Ishikawa (cell line): ENCODE measurements at regions not wholly inside any gene's neighbourhood (a gene's known extent, or its start where the extent isn't known, plus 50 kb on each side); places are given as distances from the start of the nearest gene placed in this dataset.

ENCODE experiments used
- CEBPB ChIP-seq: IDR thresholded peaks from 2 replicates; pipeline ENCODE4 v1.6.1; 2012
- CREB1 ChIP-seq: IDR thresholded peaks from 2 replicates; pipeline ENCODE4 v1.6.1; 2012; ENCODE audit warnings: low read depth
- EGR1 ChIP-seq: IDR thresholded peaks from 2 replicates; pipeline ENCODE4 v1.6.1; 2012
- EP300 ChIP-seq: IDR thresholded peaks from 2 replicates; pipeline ENCODE4 v1.6.1; 2012; ENCODE audit warnings: borderline replicate concordance
- FOXM1 ChIP-seq: IDR thresholded peaks from 2 replicates; pipeline ENCODE4 v1.6.1; 2012; ENCODE audit warnings: low read depth, borderline replicate concordance
- NFIC ChIP-seq: IDR thresholded peaks from 2 replicates; pipeline ENCODE4 v1.6.1; 2012
- RAD21 ChIP-seq: IDR thresholded peaks from 2 replicates; pipeline ENCODE4 v1.6.1; 2012; ENCODE audit warnings: low read depth
- TAF1 ChIP-seq: IDR thresholded peaks from 2 replicates; pipeline ENCODE4 v1.6.1; 2012; ENCODE audit warnings: low read depth, mild to moderate bottlenecking
- TCF12 ChIP-seq: IDR thresholded peaks from 2 replicates; pipeline ENCODE4 v1.6.1; 2012; ENCODE audit warnings: low read depth
- TEAD4 ChIP-seq: IDR thresholded peaks from 2 replicates; pipeline ENCODE4 v1.6.1; 2012
- USF1 ChIP-seq: IDR thresholded peaks from 2 replicates; pipeline ENCODE4 v1.6.1; 2012
- YY1 ChIP-seq: IDR thresholded peaks from 2 replicates; pipeline ENCODE4 v1.6.1; 2012; ENCODE audit warnings: low read depth
- ZBTB7A ChIP-seq: IDR thresholded peaks from 2 replicates; pipeline ENCODE4 v1.6.1; 2012; ENCODE audit warnings: low read depth
- TF ChIP-seq, protein P1 (sequence below): IDR thresholded peaks from 2 replicates; pipeline ENCODE4 v1.6.1; 2012; ENCODE audit warnings: low read depth, mild to moderate bottlenecking
- TF ChIP-seq, protein P2 (sequence below): IDR thresholded peaks from 2 replicates; pipeline ENCODE4 v1.6.1; 2012

DNA sequence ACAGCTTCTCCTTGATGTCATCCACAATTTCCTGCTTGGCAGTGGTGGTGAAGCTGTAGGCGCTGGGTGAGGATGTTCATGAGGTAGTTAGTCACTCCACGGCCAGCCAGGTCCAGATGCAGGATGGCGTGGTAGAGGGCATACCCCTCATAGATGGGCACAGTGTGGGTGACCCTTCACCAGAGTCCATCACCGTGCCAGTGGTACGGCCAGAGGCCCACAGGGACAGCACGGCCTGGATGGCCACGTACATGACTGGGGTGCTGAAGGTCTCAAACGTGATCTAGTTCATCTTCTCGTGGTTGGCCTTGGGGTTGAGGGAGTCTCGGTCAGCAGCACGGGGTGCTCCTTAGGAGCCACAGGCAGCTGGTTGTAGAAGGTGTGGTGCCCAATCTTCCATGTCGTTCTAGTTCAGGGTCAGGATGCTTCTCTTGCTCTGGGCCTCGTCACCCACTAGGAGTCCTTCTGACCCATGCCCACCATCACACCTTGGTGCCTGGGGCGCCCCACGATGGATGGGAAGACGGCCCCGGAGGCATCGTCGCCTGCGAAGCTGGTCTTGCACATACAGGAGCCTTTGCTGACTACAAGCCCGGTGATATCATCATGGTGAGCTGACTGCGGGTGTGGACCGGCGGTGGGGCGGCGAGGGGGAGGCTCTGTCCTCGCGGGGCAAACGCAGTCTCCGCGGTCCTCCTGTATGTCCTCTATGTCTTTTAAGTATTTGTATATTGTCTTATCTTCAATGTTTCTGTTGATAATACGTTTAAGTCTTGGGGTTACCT is 1119.0 kb downstream of the NAALADL2 start:
- no peak for TF ChIP-seq USF1
- TF ChIP-seq, protein P1, sequence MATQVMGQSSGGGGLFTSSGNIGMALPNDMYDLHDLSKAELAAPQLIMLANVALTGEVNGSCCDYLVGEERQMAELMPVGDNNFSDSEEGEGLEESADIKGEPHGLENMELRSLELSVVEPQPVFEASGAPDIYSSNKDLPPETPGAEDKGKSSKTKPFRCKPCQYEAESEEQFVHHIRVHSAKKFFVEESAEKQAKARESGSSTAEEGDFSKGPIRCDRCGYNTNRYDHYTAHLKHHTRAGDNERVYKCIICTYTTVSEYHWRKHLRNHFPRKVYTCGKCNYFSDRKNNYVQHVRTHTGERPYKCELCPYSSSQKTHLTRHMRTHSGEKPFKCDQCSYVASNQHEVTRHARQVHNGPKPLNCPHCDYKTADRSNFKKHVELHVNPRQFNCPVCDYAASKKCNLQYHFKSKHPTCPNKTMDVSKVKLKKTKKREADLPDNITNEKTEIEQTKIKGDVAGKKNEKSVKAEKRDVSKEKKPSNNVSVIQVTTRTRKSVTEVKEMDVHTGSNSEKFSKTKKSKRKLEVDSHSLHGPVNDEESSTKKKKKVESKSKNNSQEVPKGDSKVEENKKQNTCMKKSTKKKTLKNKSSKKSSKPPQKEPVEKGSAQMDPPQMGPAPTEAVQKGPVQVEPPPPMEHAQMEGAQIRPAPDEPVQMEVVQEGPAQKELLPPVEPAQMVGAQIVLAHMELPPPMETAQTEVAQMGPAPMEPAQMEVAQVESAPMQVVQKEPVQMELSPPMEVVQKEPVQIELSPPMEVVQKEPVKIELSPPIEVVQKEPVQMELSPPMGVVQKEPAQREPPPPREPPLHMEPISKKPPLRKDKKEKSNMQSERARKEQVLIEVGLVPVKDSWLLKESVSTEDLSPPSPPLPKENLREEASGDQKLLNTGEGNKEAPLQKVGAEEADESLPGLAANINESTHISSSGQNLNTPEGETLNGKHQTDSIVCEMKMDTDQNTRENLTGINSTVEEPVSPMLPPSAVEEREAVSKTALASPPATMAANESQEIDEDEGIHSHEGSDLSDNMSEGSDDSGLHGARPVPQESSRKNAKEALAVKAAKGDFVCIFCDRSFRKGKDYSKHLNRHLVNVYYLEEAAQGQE, result no peak
- TF ChIP-seq CEBPB, result no peak
- no peak for TF ChIP-seq YY1
- no peak for TF ChIP-seq TCF12
- TF ChIP-seq EP300, result no peak
- no peak for TF ChIP-seq FOXM1
- no peak for TF ChIP-seq TEAD4
- no peak for TF ChIP-seq ZBTB7A
- no peak for TF ChIP-seq RAD21
- no peak for TF ChIP-seq TAF1

GRCh38 chr3:175969456-175969855 is 1110.3 kb downstream of the NAALADL2 start:
- TF ChIP-seq EGR1 (no peak), TCF12 (no peak), ZBTB7A (no peak), FOXM1 (no peak)
- TF ChIP-seq, protein P2, sequence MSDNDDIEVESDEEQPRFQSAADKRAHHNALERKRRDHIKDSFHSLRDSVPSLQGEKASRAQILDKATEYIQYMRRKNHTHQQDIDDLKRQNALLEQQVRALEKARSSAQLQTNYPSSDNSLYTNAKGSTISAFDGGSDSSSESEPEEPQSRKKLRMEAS, result no peak

GRCh38 chr3:175965036-175965435 is 1105.9 kb downstream of the NAALADL2 start:
- TF ChIP-seq, protein P2, result no peak
- no peak for TF ChIP-seq EP300
- no peak for TF ChIP-seq YY1
- no peak for TF ChIP-seq NFIC
- TF ChIP-seq TAF1, result no peak
- no peak for TF ChIP-seq ZBTB7A
- TF ChIP-seq FOXM1, result no peak
- no peak for TF ChIP-seq TEAD4
- TF ChIP-seq CEBPB, result no peak
- no peak for TF ChIP-seq USF1

- TF ChIP-seq TAF1 (no peak), EGR1 (no peak), CREB1 (no peak), USF1 (no peak), CEBPB (no peak), FOXM1 (no peak), RAD21 (no peak), NFIC (no peak), TCF12 (no peak)
- TF ChIP-seq, protein P2, result no peak
Measured at GRCh38 chr3:175957427-175957826, 1098.3 kb downstream of the NAALADL2 start.

- TF ChIP-seq YY1 (peak; percentile 66; the same call in 1 of the 2 replicates), RAD21 (peak; percentile 75), TCF12 (no peak), EP300 (no peak)
Measured at GRCh38 chr3:175956964-175957363, 1097.8 kb downstream of the NAALADL2 start.

DNA sequence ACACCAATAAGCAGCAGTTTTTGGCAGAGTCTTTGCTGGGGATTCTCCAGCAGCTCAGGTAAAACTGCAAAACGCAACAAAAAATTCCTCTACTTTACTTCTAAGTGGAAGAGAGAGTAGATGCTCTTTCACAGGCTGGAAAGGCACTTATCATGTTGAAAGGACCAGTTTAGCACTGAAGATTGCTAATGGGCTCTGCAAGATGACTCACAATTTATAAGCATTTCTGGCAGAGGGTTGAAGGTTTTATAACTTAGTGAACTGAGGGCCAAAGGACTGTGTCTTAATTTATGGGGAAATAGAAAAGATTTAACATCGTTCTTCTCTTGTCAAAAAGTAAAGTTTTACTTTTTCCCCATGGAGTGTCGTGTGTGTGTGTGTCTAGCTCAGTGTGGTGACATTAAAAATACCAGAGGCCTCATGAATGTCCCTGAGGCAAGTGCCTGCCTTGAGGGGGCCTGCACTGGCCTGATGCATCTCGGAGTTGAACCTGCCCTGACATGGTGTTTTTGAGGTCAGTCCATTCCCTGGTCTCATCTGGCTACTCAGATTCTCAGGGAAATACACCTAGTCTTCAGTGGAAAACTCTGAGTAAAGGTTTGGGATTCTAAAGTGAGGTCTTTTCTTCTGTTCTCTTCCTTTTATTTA is 1092.0 kb downstream of the NAALADL2 start:
- TF ChIP-seq, protein P2, result no peak
- no peak for TF ChIP-seq TEAD4
- no peak for TF ChIP-seq NFIC
- TF ChIP-seq CREB1, result no peak
- TF ChIP-seq FOXM1, result no peak
- TF ChIP-seq, protein P1, result no peak
- no peak for TF ChIP-seq RAD21
- TF ChIP-seq ZBTB7A, result no peak
